ENCODE measurements at regions not wholly inside any gene's neighbourhood (a gene's known extent, or its start where the extent isn't known, plus 50 kb on each side); places are given as distances from the start of the nearest gene placed in this dataset.

- CTCF ChIA-PET, result interaction anchor here (0.6 kb wide), 1 partner anchor 536 kb away, joined by 3 read pairs; no protein-coding TSS in a partner anchor
- Mint-ChIP-seq H3K27ac (ENCODE audit: unreplicated experiment) (no peak overlapping the region), H3K4me1 (ENCODE audit: low read depth, unreplicated experiment) (peaks cover 6% of the 10 kb centered on the region), H3K36me3 (ENCODE audit: insufficient read depth, unreplicated experiment) (no peaks in the 10 kb centered on the region), H3K9me3 (ENCODE audit: low read depth, unreplicated experiment) (no peaks in the 10 kb centered on the region), H3K27me3 (ENCODE audit: unreplicated experiment) (no peaks in the 10 kb centered on the region), H3K4me3 (ENCODE audit: low read depth, unreplicated experiment) (no peak overlapping the region)
- TF ChIP-seq, protein P1, sequence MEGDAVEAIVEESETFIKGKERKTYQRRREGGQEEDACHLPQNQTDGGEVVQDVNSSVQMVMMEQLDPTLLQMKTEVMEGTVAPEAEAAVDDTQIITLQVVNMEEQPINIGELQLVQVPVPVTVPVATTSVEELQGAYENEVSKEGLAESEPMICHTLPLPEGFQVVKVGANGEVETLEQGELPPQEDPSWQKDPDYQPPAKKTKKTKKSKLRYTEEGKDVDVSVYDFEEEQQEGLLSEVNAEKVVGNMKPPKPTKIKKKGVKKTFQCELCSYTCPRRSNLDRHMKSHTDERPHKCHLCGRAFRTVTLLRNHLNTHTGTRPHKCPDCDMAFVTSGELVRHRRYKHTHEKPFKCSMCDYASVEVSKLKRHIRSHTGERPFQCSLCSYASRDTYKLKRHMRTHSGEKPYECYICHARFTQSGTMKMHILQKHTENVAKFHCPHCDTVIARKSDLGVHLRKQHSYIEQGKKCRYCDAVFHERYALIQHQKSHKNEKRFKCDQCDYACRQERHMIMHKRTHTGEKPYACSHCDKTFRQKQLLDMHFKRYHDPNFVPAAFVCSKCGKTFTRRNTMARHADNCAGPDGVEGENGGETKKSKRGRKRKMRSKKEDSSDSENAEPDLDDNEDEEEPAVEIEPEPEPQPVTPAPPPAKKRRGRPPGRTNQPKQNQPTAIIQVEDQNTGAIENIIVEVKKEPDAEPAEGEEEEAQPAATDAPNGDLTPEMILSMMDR (IDR thresholded peaks at IDR 0.05; ENCODE audit: unreplicated experiment), result no peak
- BruUV-seq (replicated peaks), result no TSS peak
- intact Hi-C loops (cut with micrococcal nuclease; ENCODE audit: unreplicated experiment), result no loop called here
- DNase-seq, result no peak
Measured at GRCh38 chr13:39816936-39817335, 161.5 kb downstream of the COG6 start.

DNA sequence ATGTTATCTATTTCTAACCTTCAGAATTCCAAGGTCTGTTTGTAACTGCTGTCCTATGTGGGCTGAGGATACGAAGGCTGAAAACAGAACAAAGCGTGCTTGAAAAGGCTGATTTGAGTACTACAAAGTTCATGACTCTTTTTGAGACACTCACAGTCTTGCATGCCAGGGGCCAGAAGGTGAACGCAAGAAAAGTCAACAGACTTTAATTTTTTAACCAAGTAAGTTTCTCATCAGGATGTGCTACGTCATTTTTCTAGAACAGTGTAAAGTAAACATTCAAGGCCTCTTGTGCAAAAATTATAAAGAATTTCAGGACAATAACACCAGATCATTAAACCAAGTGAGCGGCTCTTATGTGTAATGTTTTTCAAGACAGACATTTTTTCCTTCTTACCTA is 163.5 kb downstream of the COG6 start:
- CTCF ChIA-PET, result interaction anchor here (0.7 kb wide), 1 partner anchor 388 kb away, joined by 3 read pairs; no protein-coding TSS in a partner anchor
- intact Hi-C loops (cut with micrococcal nuclease; ENCODE audit: unreplicated experiment), result no loop called here
- BruUV-seq (replicated peaks), result no TSS peak
- peak; percentile 4 for DNase-seq
- Mint-ChIP-seq H3K27me3 (ENCODE audit: unreplicated experiment) (no peaks in the 10 kb centered on the region), H3K27ac (ENCODE audit: unreplicated experiment) (peak overlapping the region; percentile 28), H3K36me3 (ENCODE audit: insufficient read depth, unreplicated experiment) (no peaks in the 10 kb centered on the region), H3K4me3 (ENCODE audit: low read depth, unreplicated experiment) (peak overlapping the region; percentile 7), H3K9me3 (ENCODE audit: low read depth, unreplicated experiment) (no peaks in the 10 kb centered on the region), H3K4me1 (ENCODE audit: low read depth, unreplicated experiment) (peaks cover 11% of the 10 kb centered on the region)
- TF ChIP-seq, protein P1 (IDR thresholded peaks at IDR 0.05; ENCODE audit: unreplicated experiment), result no peak

- Mint-ChIP-seq H3K4me1 (ENCODE audit: low read depth, unreplicated experiment) (peaks cover 11% of the 10 kb centered on the region), H3K36me3 (ENCODE audit: insufficient read depth, unreplicated experiment) (no peaks in the 10 kb centered on the region), H3K27ac (ENCODE audit: unreplicated experiment) (no peak overlapping the region), H3K4me3 (ENCODE audit: low read depth, unreplicated experiment) (no peak overlapping the region), H3K9me3 (ENCODE audit: low read depth, unreplicated experiment) (no peaks in the 10 kb centered on the region), H3K27me3 (ENCODE audit: unreplicated experiment) (no peaks in the 10 kb centered on the region)
- no TSS peak for BruUV-seq (replicated peaks)
- DNase-seq, result no peak
- TF ChIP-seq, protein P1 (IDR thresholded peaks at IDR 0.05; ENCODE audit: unreplicated experiment), result no peak
- CTCF ChIA-PET, result no interaction called here
- intact Hi-C loops (cut with micrococcal nuclease; ENCODE audit: unreplicated experiment), result no loop called here
Measured at GRCh38 chr13:39820606-39821005, 165.1 kb downstream of the COG6 start.

GRCh38 chr13:39821977-39822376 is 166.5 kb downstream of the COG6 start:
- CTCF ChIA-PET, result no interaction called here
- Mint-ChIP-seq H3K9me3 (ENCODE audit: low read depth, unreplicated experiment) (no peaks in the 10 kb centered on the region), H3K27me3 (ENCODE audit: unreplicated experiment) (no peaks in the 10 kb centered on the region), H3K36me3 (ENCODE audit: insufficient read depth, unreplicated experiment) (no peaks in the 10 kb centered on the region), H3K4me1 (ENCODE audit: low read depth, unreplicated experiment) (peaks cover 11% of the 10 kb centered on the region), H3K4me3 (ENCODE audit: low read depth, unreplicated experiment) (no peak overlapping the region), H3K27ac (ENCODE audit: unreplicated experiment) (no peak overlapping the region)
- DNase-seq, result no peak
- intact Hi-C loops (cut with micrococcal nuclease; ENCODE audit: unreplicated experiment), result no loop called here
- no TSS peak for BruUV-seq (replicated peaks)
- TF ChIP-seq, protein P1 (IDR thresholded peaks at IDR 0.05; ENCODE audit: unreplicated experiment), result no peak

All from Calu3 (cell line).